HCT116 (cell line): ENCODE measurements at regions not wholly inside any gene's neighbourhood (a gene's known extent, or its start where the extent isn't known, plus 50 kb on each side); places are given as distances from the start of the nearest gene placed in this dataset.

ENCODE experiments used
- ATAC-seq: fragments of 200-7000 bp; cut with Tn5 transposase; 2 replicates; pipeline ENCODE4 v1.9.1; 2020; ENCODE audit warnings: mild to moderate bottlenecking, moderate library complexity
- BruUV-seq: library from RNA; stranded (reverse); fragments of 400-500 nt; replicated peaks from 2 replicates; lab custom pipeline; 2021; lab: Mats Ljungman, UMichigan
- CTCF ChIA-PET: fragments of 300-600 bp; sonication (Branson Sonifier 250); formaldehyde crosslinking; loops from one replicate; lab custom pipeline; 2021; ENCODE audit warnings: antibody characterized with exemption; lab: Charles Lee
- POLR2A ChIA-PET: fragments of 300-600, 350-600 bp; sonication (Branson Sonifier 250); formaldehyde crosslinking; loops from one replicate; lab custom pipeline; 2021; ENCODE audit warnings: antibody characterized with exemption; lab: Charles Lee
- RAD21 ChIA-PET, 2 experiments: fragments of 300-600 bp; sonication (Branson Sonifier 250); formaldehyde crosslinking; loops; one replicate each; lab custom pipeline; 2023; ENCODE audit warnings: low total read pairs in 2 of 2; ENCODE audit not compliant: uncharacterized antibody in 2 of 2, unreplicated experiment in 2 of 2, low non-redundant PET in 1 of 2; lab: Charles Lee
- DNase-seq: peaks from one replicate; pipeline ENCODE4 v3.0.0-alpha.2; 2010; ENCODE audit warnings: low read depth, low spot score
- H2AFZ ChIP-seq: fragments of 200-600 bp; shearing (Covaris generic), sonication (generic); 2 replicates; pipeline ENCODE4 v1.6.1; 2017; ENCODE audit warnings: low read depth, mixed run types, mixed read lengths, antibody characterized with exemption, low read length; ENCODE audit not compliant: poor library complexity, severe bottlenecking
- H3K27ac ChIP-seq: 2 replicates; pipeline ENCODE4 v1.5.1; 2012; ENCODE audit warnings: low read depth, low read length
- H3K27me3 ChIP-seq: fragments of 200-600 bp; sonication (generic); 2 replicates; pipeline ENCODE4 v1.6.1; 2016; ENCODE audit warnings: mixed run types, low read length, mixed read lengths; ENCODE audit not compliant: insufficient read depth
- H3K36me3 ChIP-seq, 2 experiments: fragments of 200-500 bp in 1 of 2; fragments of 200-600 bp in 1 of 2; sonication (Bioruptor generic) in 1 of 2; sonication (generic) in 1 of 2; 2 replicates each; pipeline versions ENCODE4 v1.5.1 to v1.6.1; 2014 to 2016; ENCODE audit warnings: low read length in 2 of 2, inconsistent platforms in 1 of 2, mixed read lengths in 1 of 2, mixed run types in 1 of 2; ENCODE audit not compliant: insufficient read depth in 2 of 2, control insufficient read depth in 1 of 2
- H3K4me1 ChIP-seq, 2 experiments: fragments of 200-600 bp in 1 of 2; sonication (generic) in 1 of 2; 2 replicates each; pipeline versions ENCODE4 v1.5.1 to v1.6.1; 2012 to 2017; ENCODE audit warnings: low read length in 2 of 2, inconsistent platforms in 1 of 2, mild to moderate bottlenecking in 1 of 2, mixed read lengths in 1 of 2, mixed run types in 1 of 2, moderate library complexity in 1 of 2; ENCODE audit not compliant: insufficient read depth in 2 of 2, control insufficient read depth in 1 of 2
- H3K4me2 ChIP-seq: fragments of 200-600 bp; sonication (generic); 2 replicates; pipeline ENCODE4 v1.6.1; 2017; ENCODE audit warnings: mixed run types, low read length, mixed read lengths
- H3K4me3 ChIP-seq, 2 experiments: fragments of 200-600 bp in 1 of 2; sonication (generic) in 1 of 2; replicated peaks in 1 of 2; 2 replicates each; pipeline ENCODE4 v1.5.1; 2011 to 2016; ENCODE audit warnings: low read length in 2 of 2, control low read depth in 1 of 2, low read depth in 1 of 2, mild to moderate bottlenecking in 1 of 2, mixed read lengths in 1 of 2, mixed run types in 1 of 2
- H3K79me2 ChIP-seq: fragments of 200-600 bp; sonication (generic); 2 replicates; pipeline ENCODE4 v1.6.1; 2017; ENCODE audit warnings: mild to moderate bottlenecking, mixed run types, low read length, moderate library complexity, mixed read lengths; ENCODE audit not compliant: insufficient read depth
- H3K9ac ChIP-seq: fragments of 200-600 bp; sonication (generic); 2 replicates; pipeline ENCODE4 v1.6.1; 2016; ENCODE audit warnings: low read length, mixed read lengths
- H3K9me2 ChIP-seq: fragments of 200-600 bp; sonication (generic), shearing (Covaris generic); 2 replicates; pipeline ENCODE4 v1.6.1; 2017; ENCODE audit warnings: mixed run types, mild to moderate bottlenecking, moderate library complexity; ENCODE audit not compliant: insufficient read depth
- H3K9me3 ChIP-seq, 2 experiments: fragments of 200-500 bp in 1 of 2; fragments of 200-600 bp in 1 of 2; sonication (Bioruptor generic) in 1 of 2; sonication (generic) in 1 of 2; 2 replicates each; pipeline ENCODE4 v1.6.1; 2014 to 2017; ENCODE audit warnings: low read length in 2 of 2, mixed read lengths in 2 of 2, inconsistent platforms in 1 of 2, low read depth in 1 of 2, mild to moderate bottlenecking in 1 of 2, mixed run types in 1 of 2, moderate library complexity in 1 of 2; ENCODE audit not compliant: control insufficient read depth in 1 of 2, insufficient read depth in 1 of 2
- H4K20me1 ChIP-seq: fragments of 200-600 bp; sonication (generic), shearing (Covaris generic); 2 replicates; pipeline ENCODE4 v1.6.1; 2017; ENCODE audit warnings: mixed run types, mild to moderate bottlenecking, moderate library complexity; ENCODE audit not compliant: insufficient read depth
- POLR2A ChIP-seq: IDR thresholded peaks from 2 replicates; pipeline ENCODE4 v1.7.0; 2011; ENCODE audit warnings: borderline replicate concordance; ENCODE audit not compliant: insufficient read depth, insufficient read length; ENCODE audit errors: extremely low read depth
- POLR2AphosphoS5 ChIP-seq: IDR thresholded peaks from 2 replicates; pipeline ENCODE4 v1.6.1; 2011; ENCODE audit warnings: mild to moderate bottlenecking, low read depth, low read length, moderate library complexity
- RAD21 ChIP-seq: IDR thresholded peaks from 2 replicates; pipeline ENCODE4 v1.6.1; 2012; ENCODE audit warnings: low read depth, mild to moderate bottlenecking
- TCF7L2 ChIP-seq: IDR thresholded peaks from 2 replicates; pipeline ENCODE4 v1.7.0; 2011; ENCODE audit warnings: borderline replicate concordance, inconsistent platforms; ENCODE audit not compliant: insufficient read depth, insufficient read length; ENCODE audit errors: extremely low read depth
- ZFX ChIP-seq: fragments of 450-650 bp; IDR thresholded peaks from 2 replicates; pipeline ENCODE4 v1.6.1; 2017
- intact Hi-C: fragments of 100-400 bp; cut with micrococcal nuclease; formaldehyde crosslinking; loops from 2 replicates; pipeline ENCODE4 v1.10.0; 2022
- TF ChIP-seq, protein P1 (sequence below): IDR thresholded peaks from 2 replicates; pipeline ENCODE4 v1.6.1; 2012
- TF ChIP-seq, protein P2 (sequence below): IDR thresholded peaks from 2 replicates; pipeline ENCODE4 v1.6.1; 2012

GRCh38 chr10:71902351-71902750 lies 51.3 kb upstream of the PSAP start:
- Histone ChIP-seq H3K27ac (no peak overlapping the region), H2AFZ (no peak overlapping the region), H3K4me3 (no peak overlapping the region), H3K36me3 (no peaks in the 10 kb centered on the region), H3K9ac (no peak overlapping the region), H3K9me3 (no peaks in the 10 kb centered on the region), H3K4me2 (no peak overlapping the region), H4K20me1 (no peaks in the 10 kb centered on the region), H3K4me1 (no peaks in the 10 kb centered on the region), H3K79me2 (no peaks in the 10 kb centered on the region), H3K9me2 (no peaks in the 10 kb centered on the region), H3K27me3 (no peaks in the 10 kb centered on the region)
- ChIA-PET RAD21 (interaction anchor here in 1 of 2 experiments (1.7 kb wide), 1 partner anchor 146 kb away, joined by 4 read pairs; no protein-coding TSS in a partner anchor), CTCF (no interaction called here), POLR2A (interaction anchor here (0.6 to 1.2 kb wide), 2 partner anchors 45 to 55 kb away, joined by 3 read pairs; no protein-coding TSS in a partner anchor)
- no peak for TF ChIP-seq TCF7L2
- TF ChIP-seq ZFX, result no peak
- no peak for TF ChIP-seq RAD21
- TF ChIP-seq, protein P1, sequence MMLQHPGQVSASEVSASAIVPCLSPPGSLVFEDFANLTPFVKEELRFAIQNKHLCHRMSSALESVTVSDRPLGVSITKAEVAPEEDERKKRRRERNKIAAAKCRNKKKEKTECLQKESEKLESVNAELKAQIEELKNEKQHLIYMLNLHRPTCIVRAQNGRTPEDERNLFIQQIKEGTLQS, result no peak
- TF ChIP-seq POLR2A, result no peak
- TF ChIP-seq, protein P2, sequence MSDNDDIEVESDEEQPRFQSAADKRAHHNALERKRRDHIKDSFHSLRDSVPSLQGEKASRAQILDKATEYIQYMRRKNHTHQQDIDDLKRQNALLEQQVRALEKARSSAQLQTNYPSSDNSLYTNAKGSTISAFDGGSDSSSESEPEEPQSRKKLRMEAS, result no peak
- TF ChIP-seq POLR2AphosphoS5, result no peak
- ATAC-seq (no peak), DNase-seq (no peak)
- BruUV-seq, result no TSS peak
- intact Hi-C loops, result no loop called here
